CD14-positive monocyte (primary cell): ENCODE measurements at regions not wholly inside any gene's neighbourhood (a gene's known extent, or its start where the extent isn't known, plus 50 kb on each side); places are given as distances from the start of the nearest gene placed in this dataset.

Source experiments
- DNase-seq, 3 donors: peaks; one replicate each; pipeline ENCODE4 v3.0.0-alpha.2; 2011 to 2022
- H2AFZ ChIP-seq: 2 replicates; pipeline ENCODE4 v1.6.0; 2012; ENCODE audit warnings: mild to moderate bottlenecking, low read depth, low read length, inconsistent platforms; ENCODE audit not compliant: insufficient read depth, poor library complexity, severe bottlenecking
- H3K27ac ChIP-seq, 2 donors: 1 replicate in 1 of 2; 2 replicates in 1 of 2; pipeline ENCODE4 v1.5.1; 2012 to 2013; ENCODE audit warnings: low read length in 2 of 2, control low read depth in 1 of 2, inconsistent platforms in 1 of 2, low read depth in 1 of 2, mild to moderate bottlenecking in 1 of 2
- H3K27me3 ChIP-seq, 2 donors: one replicate each; pipeline versions ENCODE4 v1.6.0 to v1.6.1; 2011 to 2013; ENCODE audit warnings: low read length in 2 of 2; ENCODE audit not compliant: control insufficient read depth in 2 of 2, insufficient read depth in 2 of 2
- H3K36me3 ChIP-seq, 2 donors: replicated peaks in 1 of 2; 1 replicate in 1 of 2; 2 replicates in 1 of 2; pipeline versions ENCODE4 v1.5.1 to v1.6.1; 2012 to 2013; ENCODE audit warnings: low read length in 2 of 2, control low read depth in 1 of 2, inconsistent platforms in 1 of 2, mild to moderate bottlenecking in 1 of 2; ENCODE audit not compliant: insufficient read depth in 2 of 2, control insufficient read depth in 1 of 2
- H3K4me1 ChIP-seq, 2 donors: 1 replicate in 1 of 2; 2 replicates in 1 of 2; pipeline versions ENCODE4 v1.5.1 to v1.6.1; 2012 to 2013; ENCODE audit warnings: low read length in 2 of 2, control low read depth in 1 of 2, inconsistent platforms in 1 of 2, mild to moderate bottlenecking in 1 of 2, moderate library complexity in 1 of 2; ENCODE audit not compliant: insufficient read depth in 2 of 2, control insufficient read depth in 1 of 2
- H3K4me2 ChIP-seq: replicated peaks from 2 replicates; pipeline ENCODE3; 2012; ENCODE audit warnings: low read length, moderate library complexity, mild to moderate bottlenecking; ENCODE audit not compliant: poor library complexity, severe bottlenecking; ENCODE audit errors: extremely low read depth
- H3K4me3 ChIP-seq, 3 experiments: fragments of 200-600 bp in 1 of 3; sonication (generic) in 1 of 3; replicated peaks in 1 of 3; 1 replicate in 2 of 3; 2 replicates in 1 of 3; pipeline ENCODE4 v1.5.1; 2011 to 2013; ENCODE audit warnings: low read length in 3 of 3, mild to moderate bottlenecking in 3 of 3, control low read depth in 2 of 3, low read depth in 2 of 3, inconsistent platforms in 1 of 3, moderate library complexity in 1 of 3
- H3K79me2 ChIP-seq: 2 replicates; pipeline ENCODE4 v1.6.0; 2012; ENCODE audit warnings: mild to moderate bottlenecking, control low read depth, inconsistent platforms, low read length, moderate library complexity; ENCODE audit not compliant: insufficient read depth
- H3K9ac ChIP-seq: 2 replicates; pipeline ENCODE4 v1.6.0; 2017; ENCODE audit warnings: low read length, mild to moderate bottlenecking; ENCODE audit not compliant: insufficient read depth, poor library complexity, severe bottlenecking
- H3K9me3 ChIP-seq, 2 donors: replicated peaks in 1 of 2; 1 replicate in 1 of 2; 2 replicates in 1 of 2; pipeline versions ENCODE4 v1.5.1 to v1.6.1; 2012 to 2013; ENCODE audit warnings: low read length in 2 of 2, control low read depth in 1 of 2; ENCODE audit not compliant: control insufficient read depth in 1 of 2, insufficient read depth in 1 of 2
- H4K20me1 ChIP-seq: 2 replicates; pipeline ENCODE4 v1.6.0; 2012; ENCODE audit warnings: mild to moderate bottlenecking, low read length, control low read depth, moderate library complexity; ENCODE audit not compliant: insufficient read depth
- H3K27ac Mint-ChIP-seq, 7 donors: one replicate each; pipeline ENCODE4 v1.8.0; 2020; ENCODE audit warnings: mild to moderate bottlenecking in 7 of 7, mixed read lengths in 7 of 7, moderate library complexity in 6 of 7, inconsistent platforms in 2 of 7
- H3K27me3 Mint-ChIP-seq, 3 donors: one replicate each; pipeline ENCODE4 v1.8.0; 2021 to 2022; ENCODE audit warnings: low read depth in 3 of 3, mild to moderate bottlenecking in 3 of 3, mixed read lengths in 3 of 3, moderate library complexity in 3 of 3, inconsistent platforms in 1 of 3
- H3K36me3 Mint-ChIP-seq, 2 donors: one replicate each; pipeline ENCODE4 v1.8.0; 2020; ENCODE audit warnings: mixed read lengths in 2 of 2, inconsistent platforms in 1 of 2, mild to moderate bottlenecking in 1 of 2
- H3K4me1 Mint-ChIP-seq: one replicate; pipeline ENCODE4 v1.8.0; 2020; ENCODE audit warnings: mild to moderate bottlenecking, mixed read lengths
- H3K4me3 Mint-ChIP-seq, 2 donors: one replicate each; pipeline ENCODE4 v1.8.0; 2020; ENCODE audit warnings: mild to moderate bottlenecking in 2 of 2, mixed read lengths in 2 of 2, moderate library complexity in 1 of 2
- H3K9me3 Mint-ChIP-seq, 7 donors: one replicate each; pipeline ENCODE4 v1.8.0; 2020 to 2022; ENCODE audit warnings: mixed read lengths in 7 of 7, mild to moderate bottlenecking in 6 of 7, moderate library complexity in 6 of 7, inconsistent platforms in 2 of 7
- CTCF ChIP-seq: fragments of 200-600 bp; IDR thresholded peaks from one replicate; pipeline ENCODE4 v1.8.0; 2022; ENCODE audit warnings: antibody characterized with exemption, mild to moderate bottlenecking
- WGBS: methylation state at CpG from one replicate; pipeline ENCODE4 v1.1.5; 2013; ENCODE audit warnings: missing lambda C conversion rate; ENCODE audit not compliant: insufficient coverage; 5-methylcytosine and 5-hydroxymethylcytosine counted together
- intact Hi-C, 2 donors: fragments of 100-400 bp; cut with micrococcal nuclease; formaldehyde crosslinking; loops; one replicate each; pipeline versions ENCODE4 v1.15.0 to v1.15.1; 2023

DNA sequence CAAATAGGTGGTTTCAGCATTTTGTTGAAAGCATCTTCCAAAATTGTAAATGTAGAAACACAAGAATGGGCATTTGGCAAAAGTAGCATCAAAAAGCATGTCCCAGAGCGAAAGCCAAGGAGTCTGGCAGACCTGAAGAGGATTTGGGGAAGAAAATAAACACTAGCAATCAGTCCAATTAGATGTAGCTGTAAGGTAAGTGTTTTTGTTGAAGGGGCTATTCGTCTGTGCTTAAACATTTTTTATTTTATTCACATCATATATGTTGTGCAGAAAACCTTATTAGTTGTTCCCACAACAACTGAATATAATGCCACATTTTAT, 954.1 kb upstream of the COX7C start:
- Mint-ChIP-seq H3K9me3 (peaks cover 2 to 12% (median 4%) of the 10 kb centered on the region in 7 donors), H3K4me1 (no peaks in the 10 kb centered on the region), H3K27me3 (no peaks in the 10 kb centered on the region), H3K4me3 (no peak overlapping the region), H3K27ac (no peak overlapping the region), H3K36me3 (no peaks in the 10 kb centered on the region)
- H3K27ac ChIP-seq = no peak overlapping the region
- no peaks in the 10 kb centered on the region for H3K27me3 ChIP-seq
- no peak overlapping the region for H3K4me2 ChIP-seq
- no peak for DNase-seq
- intact Hi-C loops = no loop called here
- no peak overlapping the region for H2AFZ ChIP-seq
- no peaks in the 10 kb centered on the region for H3K4me1 ChIP-seq
- H3K36me3 ChIP-seq = no peaks in the 10 kb centered on the region
- TF ChIP-seq CTCF = no peak
- 33% methylated on average over 1 of the region's 2 CpGs for WGBS
- no peaks in the 10 kb centered on the region for H4K20me1 ChIP-seq
- H3K4me3 ChIP-seq = no peak overlapping the region
- no peaks in the 10 kb centered on the region for H3K79me2 ChIP-seq
- no peak overlapping the region for H3K9ac ChIP-seq
- H3K9me3 ChIP-seq = peaks cover 0 to 3% of the 10 kb centered on the region in 2 donors

DNA sequence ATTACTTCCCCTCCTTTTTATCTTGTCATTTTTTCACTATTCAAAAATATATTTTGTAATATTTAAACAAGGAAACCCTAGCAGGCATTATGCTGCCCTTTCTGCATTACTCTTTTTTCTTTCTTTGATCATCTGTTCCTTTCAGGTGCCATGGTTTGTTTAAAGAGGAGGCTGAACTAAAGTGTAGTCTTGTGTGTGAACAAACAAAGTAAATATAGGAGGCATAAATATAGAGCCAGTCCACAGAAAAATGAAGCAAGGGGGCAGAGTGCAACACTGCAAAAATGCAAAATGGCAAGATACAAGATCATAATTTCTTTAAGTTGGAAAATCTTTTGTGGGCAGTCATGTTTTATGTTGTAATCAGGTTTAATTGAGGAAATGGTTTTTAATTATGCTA, 947.3 kb upstream of the COX7C start:
- H3K4me3 Mint-ChIP-seq = no peak overlapping the region
- H3K27me3 Mint-ChIP-seq = no peaks in the 10 kb centered on the region
- intact Hi-C loops = no loop called here
- no peak for TF ChIP-seq CTCF
- no peaks in the 10 kb centered on the region for H4K20me1 ChIP-seq
- DNase-seq = no peak
- no peak overlapping the region for H3K4me2 ChIP-seq
- no peaks in the 10 kb centered on the region for H3K36me3 Mint-ChIP-seq
- H3K27me3 ChIP-seq = no peaks in the 10 kb centered on the region
- no peaks in the 10 kb centered on the region for H3K79me2 ChIP-seq
- H3K9me3 ChIP-seq = no peaks in the 10 kb centered on the region
- no peaks in the 10 kb centered on the region for H3K4me1 Mint-ChIP-seq
- H3K27ac ChIP-seq = no peak overlapping the region
- H3K4me3 ChIP-seq = no peak overlapping the region
- no peak overlapping the region for H3K27ac Mint-ChIP-seq
- H3K9ac ChIP-seq = no peak overlapping the region
- H3K36me3 ChIP-seq = no peaks in the 10 kb centered on the region
- H3K9me3 Mint-ChIP-seq = peaks cover 0 to 4% (median 2%) of the 10 kb centered on the region in 7 donors
- no peaks in the 10 kb centered on the region for H3K4me1 ChIP-seq
- no peak overlapping the region for H2AFZ ChIP-seq
